Heart left ventricle (tissue), 13 donors: ENCODE measurements at regions not wholly inside any gene's neighbourhood (a gene's known extent, or its start where the extent isn't known, plus 50 kb on each side); places are given as distances from the start of the nearest gene placed in this dataset.

Experiments
- POLR2A ChIP-seq, 2 donors: fragments of 450-650 bp; IDR thresholded peaks; one replicate each; pipeline ENCODE4 v1.6.1; 2017; ENCODE audit warnings: antibody characterized with exemption in 2 of 2, mild to moderate bottlenecking in 2 of 2, moderate library complexity in 2 of 2
- TF ChIP-seq, protein P1 (sequence below), 12 donors: fragments of 200-600 bp; sonication (generic) in 4 of 12; IDR thresholded peaks; one replicate each; pipeline versions ENCODE4 v1.5.0 to v1.8.0; 2018 to 2022; ENCODE audit warnings: antibody characterized with exemption in 12 of 12, mild to moderate bottlenecking in 5 of 12
- donor health status: ischemic (EF 13 %, LVEDD 7.1; RV severe dilation, severe dysfunction).
- donor health status: DM: no; HTN: yes; CAD: no.
- donor health status: DM: no; HTN: no; CAD: no.
- donor health status: ischemic (EF 25% LVEDD 6.9; RV normal size, moderate dysfunction).
- donor health status: ischemic (EF 25% LVEDD 5.7; RV mildly dilated, moderate dysfunction).
- donor health status: ischemic (EF 35%, LVEDD 5.7; RV mildly dilated, moderate dysfunction).
- donor health status: nonischemic (EF 11% LVEDD 7.7; RV severe dilation, severe dysfunction).
- donor health status: DM: yes; HTN: yes; CAD: no.
- donor health status: PGD.
- donor health status: ischemic (EF 29% LVEDD 5.4; RV normal size, mild dysfunction).
- donor health status: nonischemic (EF 23%, LVEDD 6.1; RV moderate dilation, normal function).

DNA sequence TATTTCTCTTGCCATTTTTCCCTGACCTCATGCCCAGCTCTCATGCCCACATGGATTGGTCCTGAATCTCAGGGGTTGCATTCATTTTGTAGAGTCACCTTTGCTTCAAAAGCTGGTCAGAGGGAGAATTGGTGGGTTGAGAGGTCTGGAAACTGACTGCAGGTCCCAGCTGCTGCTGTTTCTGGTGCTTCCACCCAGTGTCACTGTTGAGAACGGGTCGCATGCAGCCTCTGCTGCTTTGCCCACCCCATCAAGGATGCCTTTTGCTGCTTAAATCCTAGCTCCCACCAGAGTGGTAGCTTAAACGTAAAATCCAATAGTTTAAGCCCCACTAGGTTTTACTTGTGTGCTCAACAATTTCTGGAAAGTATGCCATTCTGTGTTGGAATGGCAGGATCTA lies 211.4 kb upstream of the TSHZ2 start:
- TF ChIP-seq, protein P1, sequence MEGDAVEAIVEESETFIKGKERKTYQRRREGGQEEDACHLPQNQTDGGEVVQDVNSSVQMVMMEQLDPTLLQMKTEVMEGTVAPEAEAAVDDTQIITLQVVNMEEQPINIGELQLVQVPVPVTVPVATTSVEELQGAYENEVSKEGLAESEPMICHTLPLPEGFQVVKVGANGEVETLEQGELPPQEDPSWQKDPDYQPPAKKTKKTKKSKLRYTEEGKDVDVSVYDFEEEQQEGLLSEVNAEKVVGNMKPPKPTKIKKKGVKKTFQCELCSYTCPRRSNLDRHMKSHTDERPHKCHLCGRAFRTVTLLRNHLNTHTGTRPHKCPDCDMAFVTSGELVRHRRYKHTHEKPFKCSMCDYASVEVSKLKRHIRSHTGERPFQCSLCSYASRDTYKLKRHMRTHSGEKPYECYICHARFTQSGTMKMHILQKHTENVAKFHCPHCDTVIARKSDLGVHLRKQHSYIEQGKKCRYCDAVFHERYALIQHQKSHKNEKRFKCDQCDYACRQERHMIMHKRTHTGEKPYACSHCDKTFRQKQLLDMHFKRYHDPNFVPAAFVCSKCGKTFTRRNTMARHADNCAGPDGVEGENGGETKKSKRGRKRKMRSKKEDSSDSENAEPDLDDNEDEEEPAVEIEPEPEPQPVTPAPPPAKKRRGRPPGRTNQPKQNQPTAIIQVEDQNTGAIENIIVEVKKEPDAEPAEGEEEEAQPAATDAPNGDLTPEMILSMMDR (IDR thresholded peaks at IDR 0.05): no peak
- no peak for TF ChIP-seq POLR2A (IDR thresholded peaks at IDR 0.05)
